LNCaP clone FGC (cell line): ENCODE measurements at regions not wholly inside any gene's neighbourhood (a gene's known extent, or its start where the extent isn't known, plus 50 kb on each side); places are given as distances from the start of the nearest gene placed in this dataset.

Experiments
- DNase-seq: peaks from one replicate; pipeline ENCODE4 v3.0.0-alpha.2; 2011; ENCODE audit warnings: low read depth
- H3K4me3 ChIP-seq: 2 replicates; pipeline ENCODE4 v1.5.1; 2011; ENCODE audit warnings: mild to moderate bottlenecking, low read depth, low read length, control low read depth
- TF ChIP-seq, protein P1 (sequence below): IDR thresholded peaks from 2 replicates; pipeline ENCODE4 v1.5.1; 2012; ENCODE audit warnings: mild to moderate bottlenecking; ENCODE audit not compliant: control insufficient read depth, insufficient read depth; ENCODE audit errors: extremely low read depth

DNA sequence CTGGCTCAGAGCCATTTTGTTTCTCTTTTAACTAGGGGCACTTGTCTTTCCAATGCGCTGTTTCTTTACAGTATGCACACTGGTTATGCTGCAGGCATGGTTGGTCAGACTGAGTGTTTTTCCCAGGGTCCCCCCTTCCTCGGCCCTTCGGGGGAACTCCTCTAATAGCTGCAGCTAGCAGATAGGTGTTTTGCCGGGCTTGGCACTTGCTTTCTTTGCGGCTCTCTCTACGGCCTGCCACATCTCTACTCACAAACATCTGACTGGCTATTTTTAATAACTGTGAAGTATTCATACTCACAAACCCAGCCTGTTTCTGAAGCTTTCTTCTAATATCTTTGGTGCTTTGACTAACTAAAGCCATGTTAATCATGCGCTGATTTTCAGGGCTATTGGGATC is 89.4 kb downstream of the SLC25A15 start:
- TF ChIP-seq, protein P1, sequence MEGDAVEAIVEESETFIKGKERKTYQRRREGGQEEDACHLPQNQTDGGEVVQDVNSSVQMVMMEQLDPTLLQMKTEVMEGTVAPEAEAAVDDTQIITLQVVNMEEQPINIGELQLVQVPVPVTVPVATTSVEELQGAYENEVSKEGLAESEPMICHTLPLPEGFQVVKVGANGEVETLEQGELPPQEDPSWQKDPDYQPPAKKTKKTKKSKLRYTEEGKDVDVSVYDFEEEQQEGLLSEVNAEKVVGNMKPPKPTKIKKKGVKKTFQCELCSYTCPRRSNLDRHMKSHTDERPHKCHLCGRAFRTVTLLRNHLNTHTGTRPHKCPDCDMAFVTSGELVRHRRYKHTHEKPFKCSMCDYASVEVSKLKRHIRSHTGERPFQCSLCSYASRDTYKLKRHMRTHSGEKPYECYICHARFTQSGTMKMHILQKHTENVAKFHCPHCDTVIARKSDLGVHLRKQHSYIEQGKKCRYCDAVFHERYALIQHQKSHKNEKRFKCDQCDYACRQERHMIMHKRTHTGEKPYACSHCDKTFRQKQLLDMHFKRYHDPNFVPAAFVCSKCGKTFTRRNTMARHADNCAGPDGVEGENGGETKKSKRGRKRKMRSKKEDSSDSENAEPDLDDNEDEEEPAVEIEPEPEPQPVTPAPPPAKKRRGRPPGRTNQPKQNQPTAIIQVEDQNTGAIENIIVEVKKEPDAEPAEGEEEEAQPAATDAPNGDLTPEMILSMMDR, result no peak
- DNase-seq, result no peak
- no peak overlapping the region for H3K4me3 ChIP-seq
